GM23338 (cell line): ENCODE measurements at regions not wholly inside any gene's neighbourhood (a gene's known extent, or its start where the extent isn't known, plus 50 kb on each side); places are given as distances from the start of the nearest gene placed in this dataset.

Experiments used
- CTCF ChIP-seq, 2 experiments: fragments of 200-600 bp in 1 of 2; sonication (generic) in 1 of 2; conservative IDR thresholded peaks; 2 replicates each; pipeline versions ENCODE4 v1.5.1 to v1.6.1; 2016 to 2017; ENCODE audit warnings: antibody characterized with exemption in 2 of 2, low read depth in 2 of 2, mild to moderate bottlenecking in 2 of 2, moderate library complexity in 1 of 2
- EZH2 ChIP-seq: fragments of 200-600 bp; sonication (generic); IDR thresholded peaks from one replicate; pipeline ENCODE4 v1.8.0; 2017; ENCODE audit warnings: antibody characterized with exemption, mild to moderate bottlenecking, low read depth; ENCODE audit not compliant: unreplicated experiment

GRCh38 chr7:85897967-85898366 lies 711.1 kb upstream of the SEMA3D start:
- TF ChIP-seq CTCF (conservative IDR thresholded peaks at IDR 0.05; ENCODE audit: low read depth in 2 of 2): no peak
- no peak for TF ChIP-seq EZH2
